Superior temporal gyrus (tissue), 1 donor: ENCODE measurements at regions not wholly inside any gene's neighbourhood (a gene's known extent, or its start where the extent isn't known, plus 50 kb on each side); places are given as distances from the start of the nearest gene placed in this dataset.
A peak's percentile ranks its signal among the peaks of the same experiment; 100 is the strongest.
"Not testable (repeated sequence)": the region's sequence is repeated elsewhere in the genome, so short reads cannot be mapped to it uniquely, and the experiment has no call there.

Experiments used
- DNase-seq: peaks from one replicate; pipeline ENCODE4 v3.0.0-alpha.2; 2016; ENCODE audit errors: extremely low spot score

DNA sequence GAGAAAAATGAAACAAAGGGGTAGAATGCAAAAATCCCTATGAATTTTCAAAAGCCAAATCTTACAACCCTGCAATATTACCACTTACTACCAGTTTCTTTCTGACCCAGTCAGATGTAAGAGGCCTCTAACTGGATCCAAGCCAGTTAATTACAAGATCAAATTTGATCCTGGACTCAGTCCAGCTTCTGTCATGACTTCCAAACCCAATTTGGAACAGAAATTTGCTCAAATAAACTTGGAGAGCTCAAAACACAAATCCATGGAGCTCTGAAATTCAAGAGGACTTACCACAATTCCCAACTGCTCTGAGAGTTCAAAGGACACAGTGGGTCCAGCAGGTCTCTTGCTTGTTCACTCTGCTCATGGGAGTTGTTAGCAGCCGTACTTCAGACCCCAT is 1271.7 kb upstream of the SLC39A10 start:
- no peak for DNase-seq

DNA sequence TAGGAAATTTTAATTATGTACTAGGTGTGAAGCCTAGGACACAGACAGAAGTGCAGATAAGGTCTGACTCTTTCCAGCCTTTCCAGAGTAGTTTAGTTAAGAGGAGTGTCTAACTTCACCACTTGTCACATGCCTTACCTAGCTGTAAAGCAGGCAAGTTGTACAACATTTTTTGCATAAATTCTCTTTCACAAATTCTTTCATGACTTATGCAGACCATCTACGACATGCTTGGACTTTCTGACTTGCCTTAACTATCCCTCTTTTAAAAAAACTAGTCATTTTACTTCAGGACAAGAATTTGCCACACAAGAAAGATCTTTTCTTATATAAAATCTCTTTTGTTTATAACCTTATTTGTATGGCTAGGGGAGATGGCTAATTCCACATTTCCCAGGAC is 1273.6 kb upstream of the SLC39A10 start:
- no peak for DNase-seq

DNA sequence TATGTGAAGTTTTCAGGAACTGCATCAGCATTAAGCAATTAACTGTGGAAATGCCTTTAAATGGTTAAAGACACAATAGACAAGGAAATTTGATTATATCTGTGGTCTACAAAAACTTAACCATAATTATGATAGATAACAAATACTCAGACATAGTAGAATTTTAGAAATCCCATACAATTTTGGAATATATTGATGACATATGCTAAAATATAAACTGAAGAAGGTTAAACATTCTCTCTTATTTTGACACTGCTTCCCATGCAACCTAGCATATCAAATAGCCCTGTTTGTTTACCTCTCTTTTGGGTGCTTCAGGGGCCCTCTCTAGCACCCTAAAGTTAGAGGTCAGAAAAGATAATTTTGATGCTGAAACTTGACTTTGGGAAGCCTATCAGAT is 1274.8 kb upstream of the SLC39A10 start:
- no peak for DNase-seq

DNA sequence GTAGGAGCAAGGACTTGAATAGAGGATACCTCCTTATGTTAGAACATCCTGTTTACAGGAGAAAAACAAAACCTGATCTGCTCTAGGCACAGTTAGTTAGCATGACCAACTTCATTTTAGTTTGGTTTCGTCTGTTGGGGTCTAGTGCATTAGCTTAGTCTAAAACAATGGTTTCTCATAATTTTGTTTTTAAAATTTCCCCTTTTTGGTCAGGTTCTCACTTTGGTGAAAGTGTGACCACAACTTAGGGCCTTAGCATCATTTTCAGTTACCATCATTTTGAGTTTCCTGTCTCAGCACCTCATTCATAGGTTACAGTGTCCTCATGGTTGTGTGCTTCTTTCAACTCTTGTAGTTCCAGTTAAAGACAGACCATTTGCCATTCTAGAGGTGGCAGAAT is 1277.0 kb upstream of the SLC39A10 start:
- DNase-seq: no peak

DNA sequence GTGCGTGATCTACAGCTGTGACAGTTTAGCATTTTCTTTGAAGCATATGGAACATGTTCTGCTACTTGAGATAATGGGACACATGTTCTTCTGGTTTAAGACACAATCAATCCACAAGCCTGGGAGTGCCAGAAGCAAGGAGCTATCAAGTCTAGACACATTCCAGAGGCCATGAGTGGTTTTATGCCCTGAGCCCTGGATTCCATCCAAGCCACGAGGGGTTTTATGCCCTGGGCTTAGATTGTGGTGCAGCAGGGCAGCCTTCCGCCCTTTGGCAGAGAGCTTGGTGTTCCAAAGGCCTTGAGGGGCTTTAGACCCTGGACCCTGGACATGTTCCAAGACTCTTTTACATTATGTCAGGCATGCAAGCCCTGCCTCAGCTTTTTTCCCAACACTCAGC is 1289.6 kb upstream of the SLC39A10 start:
- DNase-seq: not testable (repeated sequence)

DNA sequence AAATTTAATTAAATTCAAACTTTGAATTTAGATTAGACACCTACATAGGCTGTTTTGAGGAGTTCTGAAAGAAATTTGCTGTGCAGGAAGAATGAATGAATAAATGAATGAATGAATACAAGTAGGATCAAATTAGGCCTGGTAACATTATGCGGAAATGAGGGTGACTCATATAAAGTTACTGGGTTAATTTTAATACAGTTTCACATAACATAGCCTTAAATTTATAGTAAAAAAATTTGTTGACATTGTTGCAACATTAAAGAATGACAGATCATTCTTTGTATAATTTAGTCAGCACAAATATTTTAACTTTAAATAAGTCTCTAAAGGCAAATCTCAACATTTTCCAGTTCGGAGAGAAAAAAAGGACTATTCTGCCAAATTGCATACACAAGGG is 1293.1 kb upstream of the SLC39A10 start:
- DNase-seq: no peak

DNA sequence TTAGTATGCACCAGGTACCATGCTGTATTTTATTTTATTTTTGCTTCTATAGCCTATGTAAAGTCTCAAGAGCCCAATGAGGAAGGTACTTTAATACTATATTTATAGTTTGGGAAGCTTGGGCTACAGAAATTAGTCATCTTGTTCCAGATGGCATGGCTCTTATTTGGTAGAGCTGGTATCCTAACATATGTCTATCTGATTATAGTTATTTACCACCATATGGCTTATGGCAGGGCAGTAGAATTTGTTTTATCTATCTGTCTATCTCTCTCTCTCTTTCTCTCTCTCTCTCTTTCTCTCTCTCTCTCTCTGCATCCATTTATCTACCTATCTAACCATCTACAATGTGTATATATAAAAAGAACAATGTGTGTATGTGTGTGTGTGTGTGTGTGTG is 1293.7 kb upstream of the SLC39A10 start:
- DNase-seq: peak; percentile 29

DNA sequence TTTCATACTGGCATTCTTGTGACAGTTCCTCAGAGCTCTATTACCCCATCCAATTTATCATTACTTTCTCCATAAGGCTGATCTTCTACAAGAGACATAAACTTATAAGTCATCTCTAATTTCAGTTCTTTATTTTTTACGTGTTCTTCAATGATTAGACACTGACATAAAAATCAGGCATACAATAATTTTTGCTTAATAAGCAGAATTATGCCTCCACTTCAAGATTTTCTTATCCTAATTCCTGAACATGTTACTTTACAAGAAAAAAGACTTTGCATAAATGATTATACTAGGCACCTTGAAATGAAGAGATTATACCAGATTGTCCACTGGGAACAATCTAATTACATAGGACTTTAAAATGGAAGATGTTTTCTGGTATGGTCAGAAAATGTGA is 1304.5 kb upstream of the SLC39A10 start:
- no peak for DNase-seq

DNA sequence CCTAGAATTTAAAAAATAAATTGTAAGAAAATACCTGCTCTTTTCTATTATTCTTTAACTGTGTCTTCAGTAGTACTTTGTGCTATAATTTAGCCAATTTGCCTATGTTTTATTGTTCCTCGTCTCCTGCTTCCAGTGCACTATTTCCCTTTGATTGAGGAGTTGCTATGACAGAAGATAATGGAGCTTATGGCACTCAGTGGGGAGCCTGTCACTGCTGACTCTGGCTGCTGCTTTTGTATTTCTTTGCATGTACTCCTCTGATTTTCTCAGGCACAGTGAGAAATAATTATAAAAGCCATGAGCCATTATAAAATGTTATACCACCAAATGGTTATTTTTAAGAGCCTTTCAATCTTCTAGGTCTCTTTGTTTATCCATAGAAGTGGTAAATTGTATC is 1310.8 kb upstream of the SLC39A10 start:
- DNase-seq: no peak

DNA sequence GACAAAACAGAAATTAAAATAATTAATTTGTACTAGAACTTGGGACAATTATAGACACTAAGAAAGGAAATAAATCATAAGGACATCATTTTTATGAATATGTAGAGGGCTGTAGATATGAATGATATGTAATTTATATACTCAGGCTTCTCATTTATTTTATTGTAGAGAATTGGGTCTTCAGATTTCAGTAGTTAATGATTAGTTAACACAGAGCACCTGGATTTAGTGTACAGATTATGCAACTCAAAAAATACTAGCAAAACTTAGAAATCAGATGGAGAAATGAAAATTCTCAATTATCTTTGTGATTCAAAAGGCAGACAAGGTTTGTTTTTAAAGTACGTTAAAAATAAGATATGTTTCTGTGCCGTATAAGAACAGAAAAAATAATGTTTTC is 1311.7 kb upstream of the SLC39A10 start:
- no peak for DNase-seq

DNA sequence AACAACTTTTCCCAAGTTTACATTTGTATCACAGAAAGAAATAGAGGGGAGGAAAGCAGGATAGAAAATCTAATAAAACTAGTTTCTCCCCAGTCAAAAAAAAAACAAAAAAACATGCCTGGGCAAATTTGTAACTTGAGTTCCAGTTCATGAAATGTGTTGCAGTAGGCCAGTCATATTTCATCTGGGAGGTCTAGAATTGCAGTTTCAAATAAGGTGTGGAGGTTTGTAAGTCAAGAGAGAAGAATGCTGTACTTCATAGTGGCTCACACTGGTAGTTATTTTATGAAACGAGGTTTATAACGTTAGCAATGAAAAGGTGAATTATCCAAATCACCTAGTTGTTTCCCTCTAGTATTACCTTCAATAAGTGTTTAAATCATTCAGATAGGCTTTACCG is 1313.9 kb upstream of the SLC39A10 start:
- DNase-seq: no peak

DNA sequence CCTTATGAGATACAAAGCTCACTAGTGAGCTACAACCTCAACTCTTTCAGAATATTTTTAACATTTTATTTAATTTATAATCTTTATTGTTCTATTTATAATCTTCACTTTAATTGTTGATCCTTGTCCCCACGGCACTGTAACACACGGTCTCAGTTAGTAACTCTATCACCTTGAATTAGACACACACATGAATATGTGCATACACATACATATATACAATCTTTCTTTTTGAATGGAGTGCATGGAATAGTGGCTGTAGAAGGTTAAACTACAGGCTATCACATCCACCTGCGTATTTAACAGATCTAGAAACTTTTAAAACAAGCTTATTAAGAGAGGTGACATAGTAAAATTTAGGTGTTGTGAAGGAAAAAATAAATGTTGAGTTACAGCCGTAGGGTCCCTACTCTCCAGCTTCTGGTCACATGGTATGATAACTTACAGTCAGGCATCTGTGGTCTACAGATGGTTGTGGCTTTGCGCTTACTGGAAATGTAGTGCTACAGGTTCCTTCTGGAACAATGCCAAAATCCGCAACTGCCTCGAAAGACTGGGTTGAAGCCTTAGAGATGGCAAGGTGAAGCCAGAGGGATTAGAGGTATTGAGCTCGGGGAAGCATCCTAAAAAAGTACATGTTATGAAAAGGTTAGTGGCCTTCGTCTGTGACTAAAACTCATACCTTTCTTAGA is 1324.1 kb upstream of the SLC39A10 start:
- no peak for DNase-seq

DNA sequence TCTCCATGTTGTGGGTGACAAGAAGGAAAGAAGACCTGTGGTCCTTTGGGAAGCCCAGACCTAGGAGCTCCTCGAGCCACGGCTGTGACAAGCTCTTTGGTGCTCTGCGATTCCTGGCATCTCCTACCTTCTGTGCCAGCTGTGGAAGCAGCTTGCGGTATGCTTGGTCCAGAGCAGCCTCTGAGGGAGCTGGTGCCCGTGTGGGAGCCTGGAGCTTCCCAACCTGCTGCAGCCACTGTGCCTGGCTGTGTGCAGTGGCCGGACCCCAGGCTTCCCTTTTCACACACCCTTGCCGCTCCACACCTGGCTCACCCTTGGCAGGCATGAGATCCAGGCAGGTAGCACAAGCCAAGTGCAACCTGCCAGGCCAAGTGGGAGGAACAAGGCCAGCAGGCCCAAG is 1328.6 kb upstream of the SLC39A10 start:
- DNase-seq: no peak

DNA sequence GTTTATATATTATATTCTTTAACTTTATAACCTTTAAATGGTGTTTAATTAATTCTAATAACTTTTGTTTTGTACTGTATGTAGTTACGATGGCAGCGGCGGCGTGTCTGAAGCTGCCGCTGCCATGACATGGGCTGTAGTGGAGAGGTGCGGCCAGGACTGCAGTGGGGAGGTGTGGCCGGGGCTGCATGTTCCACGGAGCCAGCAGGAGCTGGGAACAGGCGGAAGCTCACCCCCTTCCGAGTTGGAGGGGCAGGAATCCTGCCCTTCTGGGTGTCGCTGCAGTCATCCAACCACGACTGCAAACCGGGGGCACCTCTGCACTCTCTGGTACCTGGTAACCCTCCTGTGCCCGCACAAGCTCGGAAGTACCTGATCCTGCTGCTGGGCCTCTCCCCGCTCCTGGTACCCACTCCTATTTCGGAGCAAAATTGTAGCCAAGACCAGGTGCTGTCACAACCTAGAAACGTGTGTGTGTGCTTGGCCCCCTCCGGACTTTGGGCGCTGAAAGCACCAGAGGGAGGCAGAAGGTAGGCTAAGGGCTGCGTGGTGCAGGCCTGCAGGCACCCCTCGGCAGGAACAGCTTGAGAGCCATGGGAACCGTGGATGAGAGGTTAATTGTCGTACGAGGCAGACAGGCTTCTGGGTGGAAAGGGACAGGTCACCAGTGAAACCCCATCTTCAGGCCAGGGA is 1329.7 kb upstream of the SLC39A10 start:
- no peak for DNase-seq

DNA sequence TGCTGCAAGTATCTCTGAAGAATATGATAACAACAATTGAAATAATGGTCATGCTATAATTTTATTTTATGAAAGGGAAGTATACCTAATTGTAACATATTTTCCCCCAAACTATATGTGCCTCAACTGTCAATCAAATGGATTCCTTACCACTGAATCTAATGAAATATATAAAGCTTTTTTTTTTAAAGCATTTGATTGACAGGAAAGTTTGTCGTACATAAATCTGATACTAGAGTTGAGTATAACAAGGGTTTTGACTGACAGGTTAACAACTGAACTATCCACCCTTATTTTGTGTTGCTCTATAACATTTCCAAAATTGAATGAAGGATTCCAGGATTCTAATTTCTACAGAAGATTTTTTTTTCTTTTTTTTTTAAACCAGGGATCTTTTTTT is 1333.3 kb upstream of the SLC39A10 start:
- no peak for DNase-seq

DNA sequence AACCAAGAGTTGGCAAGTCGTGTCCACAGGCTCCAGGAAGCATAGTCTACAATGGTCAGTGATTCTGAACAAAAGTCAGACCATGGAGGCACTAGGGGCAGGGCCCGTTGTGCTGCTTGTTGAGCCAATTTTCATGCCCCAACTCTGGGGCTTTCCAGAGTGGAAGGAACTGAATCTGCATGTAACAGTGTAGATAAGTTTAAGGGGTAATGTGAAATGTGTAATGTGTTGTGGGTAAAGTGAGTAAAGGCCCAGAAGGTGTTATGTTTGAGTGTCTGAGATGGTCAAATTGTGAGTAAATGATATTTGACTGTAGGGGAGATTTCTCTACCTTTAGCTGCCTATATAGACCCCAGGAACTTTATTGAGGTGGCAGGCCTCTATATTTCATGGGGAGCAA is 1336.5 kb upstream of the SLC39A10 start:
- DNase-seq: no peak

DNA sequence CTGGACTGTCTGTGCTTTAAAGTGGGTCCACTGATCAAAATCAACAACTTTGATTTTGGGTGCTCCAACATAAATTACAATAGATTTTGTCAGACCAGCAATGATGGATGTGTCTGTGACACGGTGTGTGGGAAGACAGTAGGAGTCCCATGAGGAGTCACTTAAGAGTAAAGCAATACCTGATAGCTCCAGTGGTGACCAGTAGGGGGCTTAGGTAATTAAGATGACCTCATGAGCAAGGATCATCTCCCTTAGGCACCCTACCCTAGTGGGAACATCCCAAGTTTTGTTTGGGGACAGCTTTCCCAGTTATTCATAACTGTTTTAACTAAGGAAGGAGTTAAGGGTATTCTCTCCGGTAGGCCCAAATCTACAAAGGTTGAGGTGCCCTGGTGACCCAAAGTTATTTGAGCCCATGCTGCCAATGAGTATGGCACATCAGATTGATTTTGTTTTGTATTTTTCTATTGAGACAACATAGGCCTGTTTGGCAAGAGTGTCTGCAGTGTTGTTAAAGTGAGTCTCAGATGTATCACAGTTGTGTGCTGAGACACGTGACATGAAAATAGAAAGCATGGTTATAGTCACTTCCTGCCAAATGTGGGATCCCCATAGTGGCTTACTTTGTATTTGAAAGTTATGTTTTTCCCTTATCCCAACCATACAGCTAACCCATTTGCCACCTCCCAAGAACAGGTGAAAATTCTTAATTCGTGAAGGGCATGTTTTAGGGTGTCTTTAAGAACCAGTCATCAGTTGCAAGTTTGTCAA is 1337.6 kb upstream of the SLC39A10 start:
- no peak for DNase-seq

DNA sequence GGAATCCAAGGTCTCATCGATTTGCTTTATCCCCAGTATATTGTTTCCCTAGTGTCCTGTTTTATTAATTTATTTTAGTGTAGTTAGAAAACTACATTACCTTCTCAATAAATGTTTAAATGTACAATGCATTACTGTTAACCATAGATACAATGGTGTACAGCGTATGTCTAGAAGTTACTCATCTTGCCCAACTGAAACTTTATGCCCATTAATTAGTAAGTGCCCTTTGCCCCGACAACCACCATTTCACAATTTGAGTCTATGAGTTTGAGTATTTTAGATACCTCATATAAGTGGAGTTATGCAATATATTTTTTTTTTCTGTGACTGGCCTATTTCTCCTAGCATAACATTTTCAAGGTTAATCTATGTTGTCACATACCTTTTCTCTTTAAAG is 1343.0 kb upstream of the SLC39A10 start:
- DNase-seq: no peak

DNA sequence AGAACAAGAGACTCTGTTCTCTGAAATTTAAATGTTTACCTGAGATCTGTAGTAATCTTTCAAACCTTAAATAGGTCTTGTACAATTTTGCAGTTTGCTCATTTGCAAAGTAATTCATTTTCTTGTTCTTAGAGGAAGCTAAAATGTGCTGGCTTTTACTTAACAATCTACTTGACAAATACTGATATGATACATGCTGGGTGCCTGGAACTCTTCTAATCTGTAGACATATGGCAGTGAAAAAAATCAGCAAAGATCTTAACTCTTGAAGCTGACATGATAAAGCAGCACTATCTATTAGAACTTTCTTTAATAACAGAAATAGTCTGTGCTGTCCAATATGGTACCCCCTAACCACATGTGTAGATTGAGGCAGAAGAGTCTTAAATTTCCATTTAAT is 1352.8 kb upstream of the SLC39A10 start:
- no peak for DNase-seq

DNA sequence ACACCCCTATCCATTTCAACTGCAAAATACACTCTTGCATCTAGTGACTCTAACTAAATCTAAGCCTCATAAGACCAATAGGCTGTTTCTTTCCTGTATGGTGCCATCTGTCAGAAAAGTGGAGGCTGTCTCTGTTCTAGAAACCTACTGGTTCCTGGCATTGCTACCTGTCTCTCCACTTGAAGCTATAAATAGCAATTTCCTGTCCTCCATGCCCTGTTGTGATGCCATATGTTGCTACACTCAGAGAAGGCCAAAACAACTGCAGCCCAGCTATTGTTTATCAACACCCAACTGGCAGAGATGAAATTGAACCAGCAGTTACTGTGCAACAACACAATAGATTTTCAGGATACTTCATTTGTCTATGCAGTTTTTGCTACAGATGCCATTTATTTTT is 1355.1 kb upstream of the SLC39A10 start:
- DNase-seq: no peak

DNA sequence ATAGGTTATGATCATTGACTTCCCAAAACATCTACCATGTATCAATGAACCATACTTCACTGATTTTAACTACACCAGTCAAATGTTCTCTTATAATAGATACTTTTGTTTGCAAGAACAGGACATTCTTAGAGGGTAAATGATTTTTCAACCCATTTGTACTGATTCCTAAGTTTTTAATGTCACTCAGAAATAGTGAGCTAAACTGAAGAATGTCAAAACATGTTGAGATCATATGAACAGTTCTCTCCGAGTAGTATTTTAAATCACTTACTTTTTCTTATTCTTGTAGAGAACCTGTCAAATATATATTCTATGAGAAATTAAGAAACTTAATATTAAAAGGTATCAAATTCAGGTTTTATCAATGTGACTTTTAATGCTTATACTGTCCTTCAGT is 1362.9 kb upstream of the SLC39A10 start:
- no peak for DNase-seq

DNA sequence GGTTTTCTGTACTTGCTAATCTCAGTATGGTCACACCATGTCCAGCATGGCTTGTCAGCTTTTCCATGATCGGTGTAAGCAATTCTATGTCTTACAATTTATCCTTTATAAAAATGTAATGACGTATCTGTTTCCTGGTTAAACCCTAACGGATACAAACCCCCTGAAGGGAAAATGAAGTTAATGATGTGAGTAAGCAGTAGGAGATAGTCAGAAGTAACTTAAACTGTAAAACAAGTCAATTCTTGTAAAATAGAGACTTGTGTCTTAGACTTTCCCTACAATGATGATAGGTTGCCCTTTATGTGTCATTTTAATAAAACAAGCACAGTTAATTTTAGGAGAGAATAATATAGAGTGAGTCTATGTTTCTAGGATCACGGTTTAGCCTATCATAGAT is 1365.9 kb upstream of the SLC39A10 start:
- no peak for DNase-seq

DNA sequence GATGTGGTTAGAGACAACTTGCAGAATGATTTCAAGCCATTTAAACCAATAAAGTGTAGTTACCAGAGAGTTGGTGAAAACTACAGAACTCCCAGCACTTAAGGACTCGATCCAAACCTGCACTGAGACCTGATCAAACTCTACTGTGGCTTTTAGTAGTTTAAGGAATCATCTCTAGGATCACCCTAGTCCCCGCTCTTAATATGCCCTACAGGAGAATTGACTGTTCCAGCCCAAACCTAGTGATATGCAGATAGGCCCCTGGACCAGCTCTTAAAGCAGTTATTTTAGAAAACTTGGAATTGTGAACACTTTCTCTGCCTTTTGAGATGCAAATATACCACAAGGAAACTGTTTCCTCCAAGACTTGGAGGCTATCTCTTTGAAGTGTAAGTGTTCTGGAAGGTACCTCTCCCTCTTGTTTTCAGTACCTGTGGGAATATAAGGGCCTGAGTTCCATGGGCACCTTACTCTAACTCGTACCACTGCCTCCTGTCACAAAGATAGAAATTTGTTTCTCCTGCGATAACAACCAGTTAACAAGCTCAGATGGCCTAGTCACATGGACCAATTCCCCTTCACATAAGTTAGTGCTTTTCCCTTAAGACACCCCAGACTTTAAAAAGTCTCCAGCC is 1367.2 kb upstream of the SLC39A10 start:
- DNase-seq: no peak
